Skeletal muscle satellite cell (primary cell): ENCODE measurements at regions not wholly inside any gene's neighbourhood (a gene's known extent, or its start where the extent isn't known, plus 50 kb on each side); places are given as distances from the start of the nearest gene placed in this dataset.

ENCODE experiments used
- H3K27me3 ChIP-seq: 2 replicates; pipeline ENCODE4 v1.7.0; 2013; ENCODE audit warnings: low read length; ENCODE audit not compliant: control insufficient read depth, insufficient read depth
- H3K36me3 ChIP-seq: 2 replicates; pipeline ENCODE4 v1.7.0; 2013; ENCODE audit warnings: mild to moderate bottlenecking, control low read depth, low read length; ENCODE audit not compliant: insufficient read depth
- H3K4me1 ChIP-seq: 2 replicates; pipeline ENCODE4 v1.7.0; 2013; ENCODE audit warnings: low read length; ENCODE audit not compliant: control insufficient read depth, insufficient read depth
- H3K4me2 ChIP-seq: 2 replicates; pipeline ENCODE4 v1.7.0; 2013; ENCODE audit warnings: mild to moderate bottlenecking, low read length
- H3K4me3 ChIP-seq: 2 replicates; pipeline ENCODE4 v1.7.0; 2013; ENCODE audit warnings: low read length
- H3K9ac ChIP-seq: 2 replicates; pipeline ENCODE4 v1.7.0; 2013; ENCODE audit warnings: mild to moderate bottlenecking, low read depth, low read length, moderate library complexity
- H3K9me3 ChIP-seq: replicated peaks from 2 replicates; pipeline ENCODE4 v1.7.0; 2013; ENCODE audit warnings: mild to moderate bottlenecking, control low read depth, low read length

GRCh38 chr14:64639340-64639821 is 64.8 kb upstream of the PLEKHG3 start:
- Histone ChIP-seq H3K4me2 (no peak overlapping the region), H3K4me1 (no peaks in the 10 kb centered on the region), H3K27me3 (no peaks in the 10 kb centered on the region), H3K4me3 (no peak overlapping the region), H3K9me3 (no peaks in the 10 kb centered on the region), H3K36me3 (no peaks in the 10 kb centered on the region), H3K9ac (no peak overlapping the region)

- Histone ChIP-seq H3K27me3 (no peaks in the 10 kb centered on the region), H3K4me1 (peaks cover 11% of the 10 kb centered on the region), H3K9ac (no peak overlapping the region), H3K9me3 (no peaks in the 10 kb centered on the region), H3K4me2 (no peak overlapping the region), H3K4me3 (no peak overlapping the region), H3K36me3 (no peaks in the 10 kb centered on the region)
Measured at GRCh38 chr14:64640839-64641238, 63.4 kb upstream of the PLEKHG3 start.

- H3K9me3 ChIP-seq: no peaks in the 10 kb centered on the region
- no peak overlapping the region for H3K4me2 ChIP-seq
- H3K36me3 ChIP-seq: no peaks in the 10 kb centered on the region
- no peak overlapping the region for H3K9ac ChIP-seq
- H3K4me1 ChIP-seq: peaks cover 16% of the 10 kb centered on the region
- H3K4me3 ChIP-seq: no peak overlapping the region
- H3K27me3 ChIP-seq: no peaks in the 10 kb centered on the region
Measured at GRCh38 chr14:64641760-64642159, 62.5 kb upstream of the PLEKHG3 start.

- H3K9me3 ChIP-seq: no peaks in the 10 kb centered on the region
- no peak overlapping the region for H3K4me3 ChIP-seq
- no peaks in the 10 kb centered on the region for H3K27me3 ChIP-seq
- H3K9ac ChIP-seq: no peak overlapping the region
- H3K36me3 ChIP-seq: no peaks in the 10 kb centered on the region
- H3K4me2 ChIP-seq: no peak overlapping the region
- peaks cover 16% of the 10 kb centered on the region for H3K4me1 ChIP-seq
Measured at GRCh38 chr14:64643709-64644108, 60.5 kb upstream of the PLEKHG3 start.

- Histone ChIP-seq H3K4me1 (peaks cover 16% of the 10 kb centered on the region), H3K4me3 (no peak overlapping the region), H3K9ac (peak overlapping the region; percentile 71), H3K27me3 (no peaks in the 10 kb centered on the region), H3K36me3 (no peaks in the 10 kb centered on the region), H3K4me2 (peak overlapping the region; percentile 30), H3K9me3 (no peaks in the 10 kb centered on the region)
Measured at GRCh38 chr14:64644629-64645028, 59.6 kb upstream of the PLEKHG3 start.

- H3K9ac ChIP-seq: peak overlapping the region; percentile 81
Measured at GRCh38 chr14:64645220-64645892, 58.9 kb upstream of the PLEKHG3 start.

GRCh38 chr14:64646103-64646502 is 58.1 kb upstream of the PLEKHG3 start:
- Histone ChIP-seq H3K27me3 (no peaks in the 10 kb centered on the region), H3K36me3 (no peaks in the 10 kb centered on the region), H3K4me1 (peaks cover 16% of the 10 kb centered on the region), H3K9ac (peak overlapping the region; percentile 81), H3K9me3 (no peaks in the 10 kb centered on the region), H3K4me3 (peak overlapping the region; percentile 13), H3K4me2 (peak overlapping the region; percentile 30)

More at GRCh38 chr14:64645220-64645892, 58.9 kb upstream of the PLEKHG3 start:
- H3K4me3 ChIP-seq: peak overlapping the region; percentile 13
- H3K9me3 ChIP-seq: no peaks in the 10 kb centered on the region
- H3K36me3 ChIP-seq: no peaks in the 10 kb centered on the region
- H3K4me1 ChIP-seq: peaks cover 16% of the 10 kb centered on the region
- H3K27me3 ChIP-seq: no peaks in the 10 kb centered on the region
- peak overlapping the region; percentile 30 for H3K4me2 ChIP-seq

- Histone ChIP-seq H3K4me1 (peaks cover 27% of the 10 kb centered on the region), H3K9me3 (no peaks in the 10 kb centered on the region), H3K4me3 (no peak overlapping the region), H3K36me3 (no peaks in the 10 kb centered on the region), H3K27me3 (no peaks in the 10 kb centered on the region), H3K9ac (no peak overlapping the region), H3K4me2 (no peak overlapping the region)
Measured at GRCh38 chr14:64649383-64649998, 54.7 kb upstream of the PLEKHG3 start.

- H3K9ac ChIP-seq: peak overlapping the region; percentile 10
- no peaks in the 10 kb centered on the region for H3K9me3 ChIP-seq
- peak overlapping the region; percentile 29 for H3K4me2 ChIP-seq
- H3K4me3 ChIP-seq: no peak overlapping the region
- H3K27me3 ChIP-seq: no peaks in the 10 kb centered on the region
- H3K4me1 ChIP-seq: peaks cover 23% of the 10 kb centered on the region
- H3K36me3 ChIP-seq: no peaks in the 10 kb centered on the region
Measured at GRCh38 chr14:64653900-64654245, 50.4 kb upstream of the PLEKHG3 start.

- Histone ChIP-seq H3K4me1 (peaks cover 23% of the 10 kb centered on the region), H3K9me3 (no peaks in the 10 kb centered on the region), H3K36me3 (no peaks in the 10 kb centered on the region), H3K4me3 (no peak overlapping the region), H3K9ac (peak overlapping the region; percentile 10), H3K4me2 (peak overlapping the region; percentile 55), H3K27me3 (no peaks in the 10 kb centered on the region)
Measured at GRCh38 chr14:64654246-64654900, 49.9 kb upstream of the PLEKHG3 start.
